ENCODE measurements at regions not wholly inside any gene's neighbourhood (a gene's known extent, or its start where the extent isn't known, plus 50 kb on each side); places are given as distances from the start of the nearest gene placed in this dataset.

- DNase-seq, result no peak
Observed at GRCh38 chr1:56189454-56189853, 389.9 kb downstream of the PLPP3 start.

GRCh38 chr1:56188855-56189254, 390.5 kb downstream of the PLPP3 start:
- no peak for DNase-seq

GRCh38 chr1:56188221-56188620, 391.1 kb downstream of the PLPP3 start:
- DNase-seq, result no peak

GRCh38 chr1:56187405-56187804, 392.0 kb downstream of the PLPP3 start:
- DNase-seq, result no peak

GRCh38 chr1:56185493-56185892, 393.9 kb downstream of the PLPP3 start:
- no peak for DNase-seq

- no peak for DNase-seq
Observed at GRCh38 chr1:56183151-56183550, 396.2 kb downstream of the PLPP3 start.

GRCh38 chr1:56180520-56181190, 398.7 kb downstream of the PLPP3 start:
- no peak for DNase-seq

- no peak for DNase-seq
Observed at GRCh38 chr1:56179543-56179942, 399.8 kb downstream of the PLPP3 start.

- no peak for DNase-seq
Observed at GRCh38 chr1:56175211-56175610, 404.2 kb downstream of the PLPP3 start.

- DNase-seq, result no peak
Observed at GRCh38 chr1:56174176-56174885, 405.0 kb downstream of the PLPP3 start.

GRCh38 chr1:56173736-56174135, 405.6 kb downstream of the PLPP3 start:
- DNase-seq, result no peak

- DNase-seq, result no peak
Observed at GRCh38 chr1:56171670-56172069, 407.7 kb downstream of the PLPP3 start.

- DNase-seq, result no peak
Observed at GRCh38 chr1:56170784-56171320, 408.5 kb downstream of the PLPP3 start.

GRCh38 chr1:56169856-56170255, 409.5 kb downstream of the PLPP3 start:
- no peak for DNase-seq

- no peak for DNase-seq
Observed at GRCh38 chr1:56168176-56168575, 411.2 kb downstream of the PLPP3 start.

GRCh38 chr1:56167596-56167995, 411.8 kb downstream of the PLPP3 start:
- DNase-seq, result no peak

- no peak for DNase-seq
Observed at GRCh38 chr1:56160773-56161315, 418.5 kb downstream of the PLPP3 start.

- DNase-seq, result no peak
Observed at GRCh38 chr1:56156971-56157876, 422.1 kb downstream of the PLPP3 start.

- DNase-seq, result no peak
Observed at GRCh38 chr1:56153276-56153675, 426.1 kb downstream of the PLPP3 start.

- DNase-seq, result no peak
Observed at GRCh38 chr1:56152635-56153034, 426.7 kb downstream of the PLPP3 start.

- no peak for DNase-seq
Observed at GRCh38 chr1:56151402-56151801, 428.0 kb downstream of the PLPP3 start.

GRCh38 chr1:56150441-56151215, 428.7 kb downstream of the PLPP3 start:
- no peak for DNase-seq

Measured in right kidney (tissue), 1 donor.